GM12891 (cell line): ENCODE measurements at regions not wholly inside any gene's neighbourhood (a gene's known extent, or its start where the extent isn't known, plus 50 kb on each side); places are given as distances from the start of the nearest gene placed in this dataset.

ENCODE experiments used
- PAX5 ChIP-seq: IDR thresholded peaks from 2 replicates; pipeline ENCODE4 v1.6.1; 2011; ENCODE audit warnings: low read length, moderate library complexity, mild to moderate bottlenecking; ENCODE audit not compliant: insufficient read depth, severe bottlenecking
- POLR2A ChIP-seq: IDR thresholded peaks from 2 replicates; pipeline ENCODE4 v1.6.1; 2011; ENCODE audit warnings: low read depth, low read length, control low read depth
- POLR2AphosphoS5 ChIP-seq: IDR thresholded peaks from 2 replicates; pipeline ENCODE4 v1.6.1; 2011; ENCODE audit warnings: low read depth, low read length, control low read depth
- POU2F2 ChIP-seq: IDR thresholded peaks from 2 replicates; pipeline ENCODE4 v1.6.1; 2011; ENCODE audit warnings: low read depth, mild to moderate bottlenecking, control low read depth, low read length, moderate library complexity
- TAF1 ChIP-seq: IDR thresholded peaks from 2 replicates; pipeline ENCODE4 v1.6.1; 2011; ENCODE audit warnings: low read depth, low read length, control low read depth

DNA sequence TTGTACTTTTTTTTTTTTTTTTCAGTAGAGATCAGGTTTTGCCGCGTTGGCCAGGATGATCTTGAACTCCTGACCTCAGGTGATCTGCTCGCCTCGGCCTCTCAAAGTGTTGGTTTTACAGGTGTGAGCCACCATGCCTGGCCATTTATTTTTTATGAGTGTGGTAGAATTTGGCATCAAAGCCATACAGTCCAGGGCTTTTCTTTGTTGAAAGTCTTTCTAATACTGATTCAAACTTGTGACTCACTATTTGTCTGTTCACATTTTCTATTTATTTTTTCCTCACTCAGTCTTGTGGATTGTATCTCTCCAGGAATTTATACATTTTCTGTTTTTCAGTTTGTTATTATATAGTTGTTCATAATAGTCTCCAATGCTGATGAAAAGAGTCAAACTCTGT, 66.5 kb upstream of the SPIN4 start:
- TF ChIP-seq POLR2AphosphoS5 (no peak), POLR2A (no peak), PAX5 (no peak), TAF1 (no peak), POU2F2 (no peak)
